ENCODE measurements at regions not wholly inside any gene's neighbourhood (a gene's known extent, or its start where the extent isn't known, plus 50 kb on each side); places are given as distances from the start of the nearest gene placed in this dataset.

DNA sequence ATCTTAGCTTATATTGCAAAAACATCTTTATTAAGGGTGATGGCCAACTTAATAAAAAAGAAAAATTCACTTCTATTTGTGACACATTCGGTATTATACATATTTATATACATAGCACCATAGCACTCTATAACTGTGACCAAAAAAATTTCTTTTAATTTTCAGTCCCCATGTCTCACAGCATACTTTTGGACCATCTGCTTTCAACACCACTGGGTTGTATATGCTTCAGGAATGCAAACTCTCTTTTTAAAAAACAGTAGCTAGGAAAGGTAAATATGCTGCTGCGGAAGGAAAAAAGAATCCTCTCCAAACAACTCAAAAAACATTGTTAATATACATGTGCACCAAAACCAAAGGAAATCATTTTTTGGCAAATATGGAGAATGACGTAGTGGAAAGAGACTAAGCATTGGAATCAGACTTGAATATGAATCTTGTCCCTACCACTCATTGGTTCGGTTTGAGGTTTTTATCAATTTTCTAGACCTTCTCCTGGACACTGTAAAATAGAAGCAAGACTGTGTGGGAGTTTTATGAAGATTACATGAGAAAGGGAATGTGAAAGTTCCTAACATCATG is 227.9 kb downstream of the BLID start:
- Histone ChIP-seq H3K27ac (no peak overlapping the region), H3K4me3 (no peak overlapping the region), H3K36me3 (ENCODE audit: insufficient read depth, low read length) (no peaks in the 10 kb centered on the region), H3K9me3 (ENCODE audit: low read depth, low read length) (no peaks in the 10 kb centered on the region), H3K9ac (ENCODE audit: insufficient read length) (no peak overlapping the region)
- no peak for DNase-seq (ENCODE audit: low read depth, low spot score)
- no peak for TF ChIP-seq EZH2 (IDR thresholded peaks at IDR 0.05)
- no peak for TF ChIP-seq FOXP2 (optimal IDR thresholded peaks at IDR 0.05; ENCODE audit: control extremely low read depth, extremely low read length, insufficient read depth)

DNA sequence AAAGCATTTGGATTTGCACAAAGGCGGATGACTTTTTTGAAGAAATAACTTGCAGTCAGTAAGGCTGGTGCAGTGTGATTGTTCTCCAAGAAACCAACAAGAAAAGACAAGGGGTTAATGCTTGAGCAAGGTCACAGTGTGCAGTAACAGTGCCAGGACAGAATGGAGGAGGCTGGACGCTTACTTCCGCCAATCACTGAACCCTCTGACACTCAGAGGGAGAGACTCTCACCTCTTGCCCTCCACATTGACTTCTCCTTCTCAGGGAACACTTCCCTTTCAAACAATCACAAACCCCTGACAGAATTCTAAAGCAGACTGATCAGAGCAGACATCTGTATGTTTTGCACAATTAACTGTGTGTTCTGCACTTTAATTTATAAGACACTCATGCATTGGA is 228.4 kb downstream of the BLID start:
- H3K9me3 ChIP-seq (ENCODE audit: low read depth, low read length) = no peaks in the 10 kb centered on the region
- no peaks in the 10 kb centered on the region for H3K36me3 ChIP-seq (ENCODE audit: insufficient read depth, low read length)
- TF ChIP-seq EZH2 (IDR thresholded peaks at IDR 0.05) (no peak), POLR2AphosphoS5 (IDR thresholded peaks at IDR 0.05; ENCODE audit: borderline replicate concordance, low read depth, low read length) (no peak), FOXP2 (optimal IDR thresholded peaks at IDR 0.05; ENCODE audit: control extremely low read depth, extremely low read length, insufficient read depth) (no peak)
- no peak for DNase-seq (ENCODE audit: low read depth, low spot score)
- H3K4me3 ChIP-seq = no peak overlapping the region
- no peak overlapping the region for H3K9ac ChIP-seq (ENCODE audit: insufficient read length)
- no peak overlapping the region for H3K27ac ChIP-seq

DNA sequence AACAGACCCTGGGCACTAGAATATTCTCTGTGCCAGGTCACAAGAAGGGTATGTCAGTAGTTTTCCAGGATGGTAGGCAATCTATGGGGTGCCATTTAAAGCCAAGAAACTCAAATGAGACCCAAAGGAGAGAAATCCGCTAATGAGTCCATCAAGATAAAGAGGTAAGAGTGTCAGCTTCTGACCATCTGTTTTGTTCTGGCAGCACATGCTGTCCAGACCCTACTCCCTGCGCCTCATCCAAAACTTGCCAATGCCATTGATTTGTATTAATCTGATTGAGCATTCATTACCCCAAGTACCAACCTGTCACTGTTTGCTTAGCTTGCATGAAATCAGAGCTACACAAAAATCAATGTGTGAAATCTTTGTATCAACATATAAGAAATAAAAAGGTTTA is 229.0 kb downstream of the BLID start:
- Histone ChIP-seq H3K9me3 (ENCODE audit: low read depth, low read length) (no peaks in the 10 kb centered on the region), H3K27ac (no peak overlapping the region), H3K4me3 (no peak overlapping the region), H3K9ac (ENCODE audit: insufficient read length) (no peak overlapping the region), H3K36me3 (ENCODE audit: insufficient read depth, low read length) (no peaks in the 10 kb centered on the region)
- TF ChIP-seq FOXP2 (optimal IDR thresholded peaks at IDR 0.05; ENCODE audit: control extremely low read depth, extremely low read length, insufficient read depth) = no peak
- TF ChIP-seq POLR2AphosphoS5 (IDR thresholded peaks at IDR 0.05; ENCODE audit: borderline replicate concordance, low read depth, low read length) = no peak
- no peak for DNase-seq (ENCODE audit: low read depth, low spot score)

DNA sequence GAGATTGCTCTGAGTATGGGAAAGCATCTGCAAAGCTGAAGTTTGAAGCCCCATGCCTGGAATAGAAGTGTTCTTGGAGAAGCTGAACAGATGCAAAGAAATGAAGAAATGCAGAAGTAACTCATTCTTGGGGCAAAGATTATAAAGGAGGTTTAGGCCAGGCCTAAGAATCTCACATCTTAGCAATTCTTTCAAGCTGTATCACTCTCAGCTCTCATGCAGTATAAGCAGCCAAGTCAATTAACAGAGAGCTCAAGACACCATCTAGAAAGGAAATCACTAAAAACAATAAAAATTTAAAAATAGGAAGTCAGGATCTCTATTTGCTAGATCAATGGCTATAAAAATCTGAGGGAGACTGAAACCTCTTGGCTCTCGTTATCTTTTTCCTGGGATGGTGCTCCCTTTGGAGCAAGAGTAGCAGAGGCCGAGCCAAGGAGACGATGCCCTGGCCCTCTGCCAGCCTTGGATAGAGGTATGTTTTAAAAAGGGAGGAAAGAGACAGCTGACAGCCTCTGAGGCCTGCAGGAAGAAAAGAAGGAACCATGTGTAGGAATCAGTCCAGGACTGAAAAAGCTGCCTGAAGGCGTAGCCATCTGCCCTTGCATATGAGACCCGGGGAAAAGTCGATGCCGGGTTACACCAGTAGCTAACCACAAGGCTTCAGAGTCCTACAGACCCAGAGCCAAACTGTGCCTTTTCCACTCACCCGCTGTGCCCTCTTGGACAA is 229.8 kb downstream of the BLID start:
- Histone ChIP-seq H3K9me3 (ENCODE audit: low read depth, low read length) (no peaks in the 10 kb centered on the region), H3K36me3 (ENCODE audit: insufficient read depth, low read length) (no peaks in the 10 kb centered on the region), H3K9ac (ENCODE audit: insufficient read length) (no peak overlapping the region), H3K27ac (no peak overlapping the region), H3K4me3 (no peak overlapping the region)
- TF ChIP-seq POLR2AphosphoS5 (IDR thresholded peaks at IDR 0.05; ENCODE audit: borderline replicate concordance, low read depth, low read length) = no peak
- no peak for TF ChIP-seq EZH2 (IDR thresholded peaks at IDR 0.05)
- no peak for TF ChIP-seq FOXP2 (optimal IDR thresholded peaks at IDR 0.05; ENCODE audit: control extremely low read depth, extremely low read length, insufficient read depth)
- no peak for DNase-seq (ENCODE audit: low read depth, low spot score)

DNA sequence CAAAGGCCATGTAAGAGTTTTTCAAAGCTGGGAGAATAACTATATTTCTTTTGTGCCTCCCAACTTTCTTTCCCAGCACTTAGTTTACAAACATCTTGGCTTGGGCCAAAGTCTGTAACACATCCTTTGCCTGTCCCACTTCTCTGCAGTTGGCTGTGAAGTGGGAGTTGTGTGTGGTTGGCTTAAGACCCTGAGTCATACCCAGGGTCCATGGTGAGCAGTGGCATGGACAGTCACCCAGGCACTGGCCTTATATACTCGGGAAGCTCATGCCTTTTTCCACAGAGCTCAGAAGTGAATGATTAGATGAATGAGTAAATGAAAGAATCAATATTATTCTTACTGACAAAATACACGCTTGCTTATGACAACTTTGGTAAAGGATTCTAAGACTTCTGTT is 231.4 kb downstream of the BLID start:
- no peak overlapping the region for H3K27ac ChIP-seq
- H3K9me3 ChIP-seq (ENCODE audit: low read depth, low read length) = no peaks in the 10 kb centered on the region
- no peak overlapping the region for H3K4me3 ChIP-seq
- no peaks in the 10 kb centered on the region for H3K36me3 ChIP-seq (ENCODE audit: insufficient read depth, low read length)
- DNase-seq (ENCODE audit: low read depth, low spot score) = no peak
- H3K9ac ChIP-seq (ENCODE audit: insufficient read length) = no peak overlapping the region
- no peak for TF ChIP-seq FOXP2 (optimal IDR thresholded peaks at IDR 0.05; ENCODE audit: control extremely low read depth, extremely low read length, insufficient read depth)
- no peak for TF ChIP-seq EZH2 (IDR thresholded peaks at IDR 0.05)
- no peak for TF ChIP-seq POLR2AphosphoS5 (IDR thresholded peaks at IDR 0.05; ENCODE audit: borderline replicate concordance, low read depth, low read length)

DNA sequence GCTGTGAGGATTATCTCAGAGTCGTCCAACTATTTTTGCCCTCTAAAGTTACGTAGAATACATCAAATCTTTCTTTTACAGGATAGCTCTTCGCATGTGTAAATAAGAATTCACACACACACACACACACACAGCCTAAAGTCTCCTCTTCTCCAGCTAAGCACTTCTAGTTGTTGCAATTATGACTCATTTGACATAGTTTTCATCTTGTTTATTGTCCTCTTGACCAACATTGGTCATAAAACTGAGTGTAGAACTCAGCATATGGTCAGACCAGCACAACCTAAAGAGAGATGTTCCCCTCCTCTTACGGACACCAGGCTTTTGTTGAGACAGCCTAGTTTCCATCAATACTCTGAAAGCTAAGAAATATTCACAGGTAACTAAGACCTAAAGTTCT is 234.2 kb downstream of the BLID start:
- no peaks in the 10 kb centered on the region for H3K36me3 ChIP-seq (ENCODE audit: insufficient read depth, low read length)
- H3K4me3 ChIP-seq = no peak overlapping the region
- DNase-seq (ENCODE audit: low read depth, low spot score) = no peak
- H3K27ac ChIP-seq = no peak overlapping the region
- H3K9me3 ChIP-seq (ENCODE audit: low read depth, low read length) = no peaks in the 10 kb centered on the region
- TF ChIP-seq EZH2 (IDR thresholded peaks at IDR 0.05) (no peak), POLR2AphosphoS5 (IDR thresholded peaks at IDR 0.05; ENCODE audit: borderline replicate concordance, low read depth, low read length) (no peak), FOXP2 (optimal IDR thresholded peaks at IDR 0.05; ENCODE audit: control extremely low read depth, extremely low read length, insufficient read depth) (no peak)
- H3K9ac ChIP-seq (ENCODE audit: insufficient read length) = no peak overlapping the region

DNA sequence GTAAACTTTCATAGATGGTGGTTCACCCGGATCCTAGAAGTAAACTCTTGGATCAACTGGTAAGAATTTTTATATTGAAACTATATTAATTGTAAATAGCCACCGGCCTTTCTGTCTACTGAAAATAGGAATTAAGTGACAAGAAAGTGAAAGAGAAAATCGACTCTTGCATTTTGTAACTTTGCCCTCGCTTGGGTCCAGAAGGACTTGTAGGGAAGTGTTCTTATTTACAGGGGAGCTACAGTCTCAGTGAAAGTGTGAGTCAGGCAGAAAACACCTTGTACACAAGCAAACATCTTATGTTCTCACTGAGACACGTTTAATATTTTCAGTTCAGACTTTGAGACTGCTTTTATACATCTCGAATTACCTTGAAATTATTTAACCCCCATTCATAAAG is 238.9 kb downstream of the BLID start:
- Histone ChIP-seq H3K9me3 (ENCODE audit: low read depth, low read length) (no peaks in the 10 kb centered on the region), H3K27ac (no peak overlapping the region), H3K4me3 (no peak overlapping the region), H3K36me3 (ENCODE audit: insufficient read depth, low read length) (no peaks in the 10 kb centered on the region), H3K9ac (ENCODE audit: insufficient read length) (no peak overlapping the region)
- TF ChIP-seq FOXP2 (optimal IDR thresholded peaks at IDR 0.05; ENCODE audit: control extremely low read depth, extremely low read length, insufficient read depth) (no peak), POLR2AphosphoS5 (IDR thresholded peaks at IDR 0.05; ENCODE audit: borderline replicate concordance, low read depth, low read length) (no peak), EZH2 (IDR thresholded peaks at IDR 0.05) (no peak)
- DNase-seq (ENCODE audit: low read depth, low spot score) = no peak

DNA sequence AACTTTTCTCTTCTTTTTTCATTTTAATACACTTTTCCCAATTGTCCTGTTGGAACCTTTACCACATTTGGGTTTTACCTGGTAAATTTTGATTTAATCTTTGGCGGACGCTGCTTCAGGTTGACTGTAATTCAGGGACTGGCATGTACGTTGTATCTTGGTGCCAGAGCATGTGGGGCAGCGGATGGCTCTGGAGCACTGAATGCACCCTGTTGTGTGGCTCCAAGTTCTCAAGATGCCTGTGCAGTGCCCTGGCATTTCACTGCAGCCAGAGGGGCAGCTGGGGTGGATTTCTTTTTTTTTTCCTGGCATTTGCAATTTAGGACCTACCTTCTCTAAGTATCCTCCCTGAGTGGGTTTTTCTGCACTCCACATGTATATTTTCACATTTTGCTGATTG is 242.2 kb downstream of the BLID start:
- H3K9me3 ChIP-seq (ENCODE audit: low read depth, low read length) = no peaks in the 10 kb centered on the region
- no peak for TF ChIP-seq EZH2 (IDR thresholded peaks at IDR 0.05)
- TF ChIP-seq FOXP2 (optimal IDR thresholded peaks at IDR 0.05; ENCODE audit: control extremely low read depth, extremely low read length, insufficient read depth) = no peak
- TF ChIP-seq POLR2AphosphoS5 (IDR thresholded peaks at IDR 0.05; ENCODE audit: borderline replicate concordance, low read depth, low read length) = no peak

DNA sequence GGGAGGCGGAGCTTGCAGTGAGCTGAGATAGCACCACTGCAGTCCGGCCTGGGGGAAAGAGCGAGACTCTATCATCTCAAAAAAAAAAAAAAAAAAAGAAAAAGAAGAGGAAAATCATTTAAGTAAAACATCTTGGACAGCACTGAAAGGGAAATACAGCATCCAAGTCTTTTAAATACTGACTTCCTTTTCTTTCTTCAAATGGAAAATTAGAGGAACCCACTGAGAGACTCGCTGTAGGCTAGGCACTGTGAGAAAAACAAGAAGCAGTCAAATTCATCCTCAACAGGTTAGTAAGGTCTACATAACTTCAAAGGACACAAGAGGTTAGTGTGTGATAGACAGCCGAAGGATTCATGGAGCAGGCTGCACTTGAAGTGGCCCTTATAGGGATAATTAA is 243.7 kb downstream of the BLID start:
- H3K9ac ChIP-seq (ENCODE audit: insufficient read length) = no peak overlapping the region
- no peaks in the 10 kb centered on the region for H3K36me3 ChIP-seq (ENCODE audit: insufficient read depth, low read length)
- TF ChIP-seq FOXP2 (optimal IDR thresholded peaks at IDR 0.05; ENCODE audit: control extremely low read depth, extremely low read length, insufficient read depth) = no peak
- H3K9me3 ChIP-seq (ENCODE audit: low read depth, low read length) = no peaks in the 10 kb centered on the region
- H3K27ac ChIP-seq = no peak overlapping the region
- no peak for DNase-seq (ENCODE audit: low read depth, low spot score)
- H3K4me3 ChIP-seq = no peak overlapping the region

More for the DNA sequence above, 242.2 kb downstream of the BLID start:
- Histone ChIP-seq H3K4me3 (no peak overlapping the region), H3K27ac (no peak overlapping the region), H3K9ac (ENCODE audit: insufficient read length) (no peak overlapping the region), H3K36me3 (ENCODE audit: insufficient read depth, low read length) (no peaks in the 10 kb centered on the region)
- DNase-seq (ENCODE audit: low read depth, low spot score) = no peak

All from SK-N-MC (cell line).